ENCODE measurements at regions not wholly inside any gene's neighbourhood (a gene's known extent, or its start where the extent isn't known, plus 50 kb on each side); places are given as distances from the start of the nearest gene placed in this dataset.
A peak's percentile ranks its signal among the peaks of the same experiment; 100 is the strongest.

- TF ChIP-seq EZH2 (IDR thresholded peaks at IDR 0.05; ENCODE audit: low read length, missing control alignments), result no peak
- TF ChIP-seq, protein P1, sequence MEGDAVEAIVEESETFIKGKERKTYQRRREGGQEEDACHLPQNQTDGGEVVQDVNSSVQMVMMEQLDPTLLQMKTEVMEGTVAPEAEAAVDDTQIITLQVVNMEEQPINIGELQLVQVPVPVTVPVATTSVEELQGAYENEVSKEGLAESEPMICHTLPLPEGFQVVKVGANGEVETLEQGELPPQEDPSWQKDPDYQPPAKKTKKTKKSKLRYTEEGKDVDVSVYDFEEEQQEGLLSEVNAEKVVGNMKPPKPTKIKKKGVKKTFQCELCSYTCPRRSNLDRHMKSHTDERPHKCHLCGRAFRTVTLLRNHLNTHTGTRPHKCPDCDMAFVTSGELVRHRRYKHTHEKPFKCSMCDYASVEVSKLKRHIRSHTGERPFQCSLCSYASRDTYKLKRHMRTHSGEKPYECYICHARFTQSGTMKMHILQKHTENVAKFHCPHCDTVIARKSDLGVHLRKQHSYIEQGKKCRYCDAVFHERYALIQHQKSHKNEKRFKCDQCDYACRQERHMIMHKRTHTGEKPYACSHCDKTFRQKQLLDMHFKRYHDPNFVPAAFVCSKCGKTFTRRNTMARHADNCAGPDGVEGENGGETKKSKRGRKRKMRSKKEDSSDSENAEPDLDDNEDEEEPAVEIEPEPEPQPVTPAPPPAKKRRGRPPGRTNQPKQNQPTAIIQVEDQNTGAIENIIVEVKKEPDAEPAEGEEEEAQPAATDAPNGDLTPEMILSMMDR (conservative IDR thresholded peaks at IDR 0.05 in 1 of 2, IDR thresholded peaks at IDR 0.05 in 1 of 2; ENCODE audit: low read depth in 1 of 2, low read length in 2 of 2), result no peak
- H3K79me2 ChIP-seq (ENCODE audit: control insufficient read depth, insufficient read depth, low read length), result no peaks in the 10 kb centered on the region
- H2AFZ ChIP-seq (ENCODE audit: low read length), result no peak overlapping the region
- H3K27me3 ChIP-seq (ENCODE audit: control insufficient read depth, insufficient read depth, low read length), result no peaks in the 10 kb centered on the region
- no peak overlapping the region for H3K4me3 ChIP-seq (replicated peaks in 1 of 4; ENCODE audit: control extremely low read depth in 1 of 4, insufficient read depth in 1 of 4, low read depth in 3 of 4, low read length in 4 of 4)
- H3K4me1 ChIP-seq (ENCODE audit: control insufficient read depth, extremely low read depth, insufficient read depth, low read length), result no peaks in the 10 kb centered on the region
- H3K36me3 ChIP-seq (ENCODE audit: control insufficient read depth, insufficient read depth, low read length), result no peaks in the 10 kb centered on the region
- no peak overlapping the region for H3K9ac ChIP-seq (ENCODE audit: insufficient read depth, low read length)
- H3K27ac ChIP-seq (ENCODE audit: insufficient read depth, low read length), result no peak overlapping the region
- no peaks in the 10 kb centered on the region for H4K20me1 ChIP-seq (ENCODE audit: control insufficient read depth, extremely low read depth, insufficient read depth, low read length)
- no peak for DNase-seq (ENCODE audit: low read depth in 2 of 2)
- H3K4me2 ChIP-seq (ENCODE audit: extremely low read depth, insufficient read depth, low read length), result no peak overlapping the region
- no peaks in the 10 kb centered on the region for H3K9me3 ChIP-seq (ENCODE audit: control insufficient read depth, insufficient read depth, low read depth, low read length)
These were observed 189.2 kb upstream of the PRDM9 start for GRCh38 chr5:23318166-23318565.

GRCh38 chr5:23316060-23316591 is 191.3 kb upstream of the PRDM9 start:
- TF ChIP-seq, protein P1 (conservative IDR thresholded peaks at IDR 0.05 in 1 of 2, IDR thresholded peaks at IDR 0.05 in 1 of 2; ENCODE audit: low read depth in 1 of 2, low read length in 2 of 2), result no peak
- TF ChIP-seq EZH2 (IDR thresholded peaks at IDR 0.05; ENCODE audit: low read length, missing control alignments), result no peak
- DNase-seq (ENCODE audit: low read depth in 2 of 2), result no peak
- H3K4me2 ChIP-seq (ENCODE audit: extremely low read depth, insufficient read depth, low read length), result no peak overlapping the region
- no peak overlapping the region for H3K27ac ChIP-seq (ENCODE audit: insufficient read depth, low read length)
- no peaks in the 10 kb centered on the region for H3K79me2 ChIP-seq (ENCODE audit: control insufficient read depth, insufficient read depth, low read length)
- H4K20me1 ChIP-seq (ENCODE audit: control insufficient read depth, extremely low read depth, insufficient read depth, low read length), result no peaks in the 10 kb centered on the region
- H3K27me3 ChIP-seq (ENCODE audit: control insufficient read depth, insufficient read depth, low read length), result no peaks in the 10 kb centered on the region
- H3K4me1 ChIP-seq (ENCODE audit: control insufficient read depth, extremely low read depth, insufficient read depth, low read length), result no peaks in the 10 kb centered on the region
- no peaks in the 10 kb centered on the region for H3K9me3 ChIP-seq (ENCODE audit: control insufficient read depth, insufficient read depth, low read depth, low read length)
- H3K36me3 ChIP-seq (ENCODE audit: control insufficient read depth, insufficient read depth, low read length), result no peaks in the 10 kb centered on the region
- no peak overlapping the region for H3K4me3 ChIP-seq (replicated peaks in 1 of 4; ENCODE audit: control extremely low read depth in 1 of 4, insufficient read depth in 1 of 4, low read depth in 3 of 4, low read length in 4 of 4)
- H3K9ac ChIP-seq (ENCODE audit: insufficient read depth, low read length), result no peak overlapping the region
- no peak overlapping the region for H2AFZ ChIP-seq (ENCODE audit: low read length)

- H3K27ac ChIP-seq (ENCODE audit: insufficient read depth, low read length), result no peak overlapping the region
- H3K36me3 ChIP-seq (ENCODE audit: control insufficient read depth, insufficient read depth, low read length), result no peaks in the 10 kb centered on the region
- H3K9me3 ChIP-seq (ENCODE audit: control insufficient read depth, insufficient read depth, low read depth, low read length), result no peaks in the 10 kb centered on the region
- peak in 1 of 2 donors; percentile 37 for DNase-seq (ENCODE audit: low read depth in 2 of 2)
- no peaks in the 10 kb centered on the region for H3K27me3 ChIP-seq (ENCODE audit: control insufficient read depth, insufficient read depth, low read length)
- no peak overlapping the region for H2AFZ ChIP-seq (ENCODE audit: low read length)
- H3K79me2 ChIP-seq (ENCODE audit: control insufficient read depth, insufficient read depth, low read length), result no peaks in the 10 kb centered on the region
- no peaks in the 10 kb centered on the region for H3K4me1 ChIP-seq (ENCODE audit: control insufficient read depth, extremely low read depth, insufficient read depth, low read length)
- H3K4me3 ChIP-seq (replicated peaks in 1 of 4; ENCODE audit: control extremely low read depth in 1 of 4, insufficient read depth in 1 of 4, low read depth in 3 of 4, low read length in 4 of 4), result no peak overlapping the region
- TF ChIP-seq, protein P1 (conservative IDR thresholded peaks at IDR 0.05 in 1 of 2, IDR thresholded peaks at IDR 0.05 in 1 of 2; ENCODE audit: low read depth in 1 of 2, low read length in 2 of 2), result no peak
- no peak for TF ChIP-seq EZH2 (IDR thresholded peaks at IDR 0.05; ENCODE audit: low read length, missing control alignments)
- H3K4me2 ChIP-seq (ENCODE audit: extremely low read depth, insufficient read depth, low read length), result no peak overlapping the region
- H3K9ac ChIP-seq (ENCODE audit: insufficient read depth, low read length), result no peak overlapping the region
- H4K20me1 ChIP-seq (ENCODE audit: control insufficient read depth, extremely low read depth, insufficient read depth, low read length), result no peaks in the 10 kb centered on the region
These were observed 192.6 kb upstream of the PRDM9 start for GRCh38 chr5:23314827-23315226.

Data from fibroblast of lung (primary cell).